WTC11 (cell line): ENCODE measurements at regions not wholly inside any gene's neighbourhood (a gene's known extent, or its start where the extent isn't known, plus 50 kb on each side); places are given as distances from the start of the nearest gene placed in this dataset.

Experiments
- ATAC-seq: fragments of 200-7000 bp; cut with Tn5 transposase; 2 replicates; pipeline ENCODE4 v1.10.0; 2021; ENCODE audit warnings: mild to moderate bottlenecking, moderate library complexity
- CTCF ChIA-PET: fragments of 300-600 bp; sonication (Branson Sonifier 250); formaldehyde crosslinking; loops from one replicate; lab custom pipeline; 2021; ENCODE audit warnings: antibody characterized with exemption; lab: Charles Lee
- POLR2A ChIA-PET: fragments of 350-600 bp; sonication (Branson Sonifier 250); formaldehyde crosslinking; loops from one replicate; lab custom pipeline; 2021; ENCODE audit warnings: antibody characterized with exemption; lab: Charles Lee
- DNase-seq: peaks from one replicate; pipeline ENCODE4 v3.0.0; 2021; ENCODE audit warnings: low spot score
- H3K27ac Mint-ChIP-seq: 2 replicates; pipeline ENCODE4 v1.8.0; 2021; ENCODE audit warnings: mixed read lengths
- H3K27me3 Mint-ChIP-seq: 2 replicates; pipeline ENCODE4 v1.8.0; 2021; ENCODE audit warnings: low read depth, mild to moderate bottlenecking, moderate library complexity, mixed read lengths
- H3K36me3 Mint-ChIP-seq: 2 replicates; pipeline ENCODE4 v1.8.0; 2021; ENCODE audit warnings: mixed read lengths
- H3K4me1 Mint-ChIP-seq: 2 replicates; pipeline ENCODE4 v1.8.0; 2022; ENCODE audit warnings: mixed read lengths
- H3K4me3 Mint-ChIP-seq: 2 replicates; pipeline ENCODE4 v1.8.0; 2021; ENCODE audit warnings: mild to moderate bottlenecking, moderate library complexity, mixed read lengths
- H3K9me3 Mint-ChIP-seq: 2 replicates; pipeline ENCODE4 v1.8.0; 2021; ENCODE audit warnings: mixed read lengths
- RELA ChIP-seq: sonication (generic); formaldehyde crosslinking; IDR thresholded peaks from 2 replicates; pipeline ENCODE4 v1.8.1; 2022; ENCODE audit warnings: missing genetic modification reagents, mild to moderate bottlenecking, borderline replicate concordance
- RORB ChIP-seq: fragments of 250-450 bp; sonication (Bioruptor Pico); IDR thresholded peaks from 2 replicates; pipeline ENCODE4 v1.9.0; 2021; ENCODE audit warnings: mild to moderate bottlenecking
- SMAD3 ChIP-seq: sonication (generic); formaldehyde crosslinking; IDR thresholded peaks from 2 replicates; pipeline ENCODE4 v1.8.0; 2022; ENCODE audit warnings: missing genetic modification reagents, mild to moderate bottlenecking, borderline replicate concordance
- TEAD4 ChIP-seq: sonication (generic); formaldehyde crosslinking; IDR thresholded peaks from 2 replicates; pipeline ENCODE4 v1.8.0; 2022; ENCODE audit warnings: mild to moderate bottlenecking, missing genetic modification reagents
- TF ChIP-seq, protein P1 (sequence below): sonication (generic); formaldehyde crosslinking; conservative IDR thresholded peaks from 2 replicates; pipeline ENCODE4 v1.8.1; 2022; ENCODE audit warnings: mild to moderate bottlenecking, missing genetic modification reagents
- TF ChIP-seq, protein P2 (sequence below): fragments of 250-450 bp; sonication (Bioruptor Pico); IDR thresholded peaks from 2 replicates; pipeline ENCODE4 v1.9.0; 2021; ENCODE audit warnings: mild to moderate bottlenecking
- TF ChIP-seq, protein P3 (sequence below): sonication (generic); formaldehyde crosslinking; IDR thresholded peaks from 2 replicates; pipeline ENCODE4 v1.8.1; 2022; ENCODE audit warnings: missing genetic modification reagents, borderline replicate concordance
- TF ChIP-seq, protein P4 (sequence below): sonication (generic); formaldehyde crosslinking; IDR thresholded peaks from 2 replicates; pipeline ENCODE4 v1.8.1; 2022; ENCODE audit warnings: low read depth, mild to moderate bottlenecking, moderate library complexity, missing genetic modification reagents, borderline replicate concordance
- TF ChIP-seq, protein P5 (sequence below): sonication (generic); formaldehyde crosslinking; IDR thresholded peaks from 2 replicates; pipeline ENCODE4 v1.8.1; 2022; ENCODE audit warnings: low read depth, missing genetic modification reagents, borderline replicate concordance
- TF ChIP-seq, protein P6 (sequence below): fragments of 250-450 bp; sonication (Bioruptor Pico); conservative IDR thresholded peaks from 2 replicates; pipeline ENCODE4 v1.9.0; 2021; ENCODE audit warnings: mild to moderate bottlenecking

DNA sequence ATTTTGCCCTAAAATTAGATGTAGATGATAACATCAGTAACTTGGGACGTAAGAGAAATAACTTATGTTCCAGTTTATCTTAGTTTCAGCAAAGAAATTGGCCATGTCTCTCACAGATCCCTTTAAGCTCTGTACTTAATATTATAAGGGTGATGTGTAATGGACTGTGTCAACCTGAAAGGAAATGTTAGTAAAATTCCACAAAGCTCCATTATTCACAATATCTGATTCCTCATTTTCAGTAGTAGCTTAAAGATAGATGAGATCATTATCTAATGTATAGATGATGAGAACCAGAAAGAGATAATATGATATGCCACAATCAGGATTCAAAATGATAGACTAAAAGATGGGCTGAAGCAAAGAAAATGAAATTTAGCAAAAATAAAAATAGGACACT is 316.8 kb upstream of the CHRM2 start (continued):
- TF ChIP-seq, protein P1, sequence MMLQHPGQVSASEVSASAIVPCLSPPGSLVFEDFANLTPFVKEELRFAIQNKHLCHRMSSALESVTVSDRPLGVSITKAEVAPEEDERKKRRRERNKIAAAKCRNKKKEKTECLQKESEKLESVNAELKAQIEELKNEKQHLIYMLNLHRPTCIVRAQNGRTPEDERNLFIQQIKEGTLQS (CRISPR knock-in tag): no peak
- TF ChIP-seq, protein P2, sequence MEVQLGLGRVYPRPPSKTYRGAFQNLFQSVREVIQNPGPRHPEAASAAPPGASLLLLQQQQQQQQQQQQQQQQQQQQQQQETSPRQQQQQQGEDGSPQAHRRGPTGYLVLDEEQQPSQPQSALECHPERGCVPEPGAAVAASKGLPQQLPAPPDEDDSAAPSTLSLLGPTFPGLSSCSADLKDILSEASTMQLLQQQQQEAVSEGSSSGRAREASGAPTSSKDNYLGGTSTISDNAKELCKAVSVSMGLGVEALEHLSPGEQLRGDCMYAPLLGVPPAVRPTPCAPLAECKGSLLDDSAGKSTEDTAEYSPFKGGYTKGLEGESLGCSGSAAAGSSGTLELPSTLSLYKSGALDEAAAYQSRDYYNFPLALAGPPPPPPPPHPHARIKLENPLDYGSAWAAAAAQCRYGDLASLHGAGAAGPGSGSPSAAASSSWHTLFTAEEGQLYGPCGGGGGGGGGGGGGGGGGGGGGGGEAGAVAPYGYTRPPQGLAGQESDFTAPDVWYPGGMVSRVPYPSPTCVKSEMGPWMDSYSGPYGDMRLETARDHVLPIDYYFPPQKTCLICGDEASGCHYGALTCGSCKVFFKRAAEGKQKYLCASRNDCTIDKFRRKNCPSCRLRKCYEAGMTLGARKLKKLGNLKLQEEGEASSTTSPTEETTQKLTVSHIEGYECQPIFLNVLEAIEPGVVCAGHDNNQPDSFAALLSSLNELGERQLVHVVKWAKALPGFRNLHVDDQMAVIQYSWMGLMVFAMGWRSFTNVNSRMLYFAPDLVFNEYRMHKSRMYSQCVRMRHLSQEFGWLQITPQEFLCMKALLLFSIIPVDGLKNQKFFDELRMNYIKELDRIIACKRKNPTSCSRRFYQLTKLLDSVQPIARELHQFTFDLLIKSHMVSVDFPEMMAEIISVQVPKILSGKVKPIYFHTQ (CRISPR knock-in tag): no peak
- TF ChIP-seq, protein P3, sequence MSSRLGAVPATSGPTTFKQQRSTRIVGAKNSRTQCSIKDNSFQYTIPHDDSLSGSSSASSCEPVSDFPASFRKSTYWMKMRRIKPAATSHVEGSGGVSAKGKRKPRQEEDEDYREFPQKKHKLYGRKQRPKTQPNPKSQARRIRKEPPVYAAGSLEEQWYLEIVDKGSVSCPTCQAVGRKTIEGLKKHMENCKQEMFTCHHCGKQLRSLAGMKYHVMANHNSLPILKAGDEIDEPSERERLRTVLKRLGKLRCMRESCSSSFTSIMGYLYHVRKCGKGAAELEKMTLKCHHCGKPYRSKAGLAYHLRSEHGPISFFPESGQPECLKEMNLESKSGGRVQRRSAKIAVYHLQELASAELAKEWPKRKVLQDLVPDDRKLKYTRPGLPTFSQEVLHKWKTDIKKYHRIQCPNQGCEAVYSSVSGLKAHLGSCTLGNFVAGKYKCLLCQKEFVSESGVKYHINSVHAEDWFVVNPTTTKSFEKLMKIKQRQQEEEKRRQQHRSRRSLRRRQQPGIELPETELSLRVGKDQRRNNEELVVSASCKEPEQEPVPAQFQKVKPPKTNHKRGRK (CRISPR knock-in tag): no peak

DNA sequence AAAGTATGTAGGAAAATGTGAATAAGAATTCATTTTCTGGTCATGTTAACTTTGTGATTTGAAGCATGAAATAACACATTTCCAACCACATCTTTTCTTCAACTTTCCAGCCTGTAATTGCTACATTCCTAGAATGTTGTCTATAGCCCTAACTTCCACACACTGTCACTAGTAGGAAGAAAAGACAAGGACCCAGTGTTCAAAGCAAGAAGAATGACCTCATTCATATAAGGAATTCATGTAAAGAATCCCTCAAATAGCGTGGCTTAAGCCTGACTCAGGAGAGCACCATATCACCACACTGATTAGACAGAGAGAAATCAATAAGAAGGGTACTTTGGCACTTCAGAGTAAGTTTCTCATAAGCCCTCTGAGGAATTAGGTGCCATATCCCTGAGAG is 318.7 kb upstream of the CHRM2 start:
- ChIA-PET POLR2A (no interaction called here), CTCF (no interaction called here)
- H3K27me3 Mint-ChIP-seq: no peaks in the 10 kb centered on the region
- H3K9me3 Mint-ChIP-seq: no peaks in the 10 kb centered on the region
- no peak overlapping the region for H3K4me3 Mint-ChIP-seq
- DNase-seq (no peak), ATAC-seq (no peak)
- no peak for TF ChIP-seq RELA (CRISPR knock-in tag)
- no peak for TF ChIP-seq TEAD4 (CRISPR knock-in tag)
- no peak for TF ChIP-seq SMAD3
- TF ChIP-seq, protein P4, sequence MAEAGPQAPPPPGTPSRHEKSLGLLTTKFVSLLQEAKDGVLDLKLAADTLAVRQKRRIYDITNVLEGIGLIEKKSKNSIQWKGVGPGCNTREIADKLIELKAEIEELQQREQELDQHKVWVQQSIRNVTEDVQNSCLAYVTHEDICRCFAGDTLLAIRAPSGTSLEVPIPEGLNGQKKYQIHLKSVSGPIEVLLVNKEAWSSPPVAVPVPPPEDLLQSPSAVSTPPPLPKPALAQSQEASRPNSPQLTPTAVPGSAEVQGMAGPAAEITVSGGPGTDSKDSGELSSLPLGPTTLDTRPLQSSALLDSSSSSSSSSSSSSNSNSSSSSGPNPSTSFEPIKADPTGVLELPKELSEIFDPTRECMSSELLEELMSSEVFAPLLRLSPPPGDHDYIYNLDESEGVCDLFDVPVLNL (CRISPR knock-in tag): no peak
- TF ChIP-seq, protein P5, sequence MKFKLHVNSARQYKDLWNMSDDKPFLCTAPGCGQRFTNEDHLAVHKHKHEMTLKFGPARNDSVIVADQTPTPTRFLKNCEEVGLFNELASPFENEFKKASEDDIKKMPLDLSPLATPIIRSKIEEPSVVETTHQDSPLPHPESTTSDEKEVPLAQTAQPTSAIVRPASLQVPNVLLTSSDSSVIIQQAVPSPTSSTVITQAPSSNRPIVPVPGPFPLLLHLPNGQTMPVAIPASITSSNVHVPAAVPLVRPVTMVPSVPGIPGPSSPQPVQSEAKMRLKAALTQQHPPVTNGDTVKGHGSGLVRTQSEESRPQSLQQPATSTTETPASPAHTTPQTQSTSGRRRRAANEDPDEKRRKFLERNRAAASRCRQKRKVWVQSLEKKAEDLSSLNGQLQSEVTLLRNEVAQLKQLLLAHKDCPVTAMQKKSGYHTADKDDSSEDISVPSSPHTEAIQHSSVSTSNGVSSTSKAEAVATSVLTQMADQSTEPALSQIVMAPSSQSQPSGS: no peak
- TF ChIP-seq, protein P6, sequence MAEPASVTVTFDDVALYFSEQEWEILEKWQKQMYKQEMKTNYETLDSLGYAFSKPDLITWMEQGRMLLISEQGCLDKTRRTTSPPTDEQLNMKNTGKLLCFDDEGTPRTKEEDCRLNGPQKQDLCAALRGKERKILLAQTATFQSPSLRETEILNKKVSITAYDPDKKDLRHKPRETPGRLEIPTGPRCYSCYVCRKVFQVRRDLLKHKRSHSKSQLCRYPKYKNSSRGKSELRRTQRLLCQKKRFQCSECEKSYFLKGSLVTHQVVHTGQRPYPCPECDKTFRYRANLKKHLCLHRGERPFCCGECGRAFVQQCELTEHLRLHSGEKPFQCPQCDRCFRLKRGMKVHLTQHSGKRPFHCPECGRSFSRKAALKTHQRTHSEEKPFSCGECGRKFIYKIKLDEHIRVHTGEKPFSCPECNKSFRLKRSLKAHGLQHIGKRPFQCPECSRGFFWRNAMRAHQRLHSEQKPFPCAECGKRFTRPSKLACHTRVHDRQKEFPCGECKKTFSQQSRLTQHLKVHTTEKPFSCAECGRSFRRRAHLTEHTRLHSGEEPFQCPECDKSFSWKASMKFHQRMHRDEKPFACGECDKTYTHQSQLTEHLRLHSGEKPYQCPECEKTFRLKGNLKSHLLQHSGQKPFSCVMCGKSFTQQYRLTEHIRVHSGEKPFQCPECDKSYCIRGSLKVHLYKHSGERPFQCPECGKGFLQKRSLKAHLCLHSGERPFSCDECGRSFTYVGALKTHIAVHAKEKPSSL (CRISPR knock-in tag): no peak
- TF ChIP-seq, protein P2 (CRISPR knock-in tag): no peak
- no peak for TF ChIP-seq RORB (CRISPR knock-in tag)
- no peaks in the 10 kb centered on the region for H3K4me1 Mint-ChIP-seq
- no peak overlapping the region for H3K27ac Mint-ChIP-seq
- H3K36me3 Mint-ChIP-seq: no peaks in the 10 kb centered on the region
